GM19397 (cell line): ENCODE measurements at regions not wholly inside any gene's neighbourhood (a gene's known extent, or its start where the extent isn't known, plus 50 kb on each side); places are given as distances from the start of the nearest gene placed in this dataset.

Experiments used
- ATAC-seq: cut with Tn5 transposase; IDR thresholded peaks from one replicate; pipeline ENCODE4 v1.9.1; 2021; ENCODE audit warnings: mild to moderate bottlenecking, moderate library complexity; ENCODE audit not compliant: unreplicated experiment

GRCh38 chr11:45062115-45062514, 84.3 kb upstream of the PRDM11 start:
- no peak for ATAC-seq

GRCh38 chr11:45062974-45063635, 83.3 kb upstream of the PRDM11 start:
- no peak for ATAC-seq

- ATAC-seq = no peak
Observed at GRCh38 chr11:45063669-45064068, 82.8 kb upstream of the PRDM11 start.

GRCh38 chr11:45067966-45068365, 78.5 kb upstream of the PRDM11 start:
- no peak for ATAC-seq

GRCh38 chr11:45071232-45071631, 75.2 kb upstream of the PRDM11 start:
- no peak for ATAC-seq

GRCh38 chr11:45073685-45074141, 72.7 kb upstream of the PRDM11 start:
- no peak for ATAC-seq

GRCh38 chr11:45075519-45075918, 70.9 kb upstream of the PRDM11 start:
- ATAC-seq = no peak

- no peak for ATAC-seq
Observed at GRCh38 chr11:45075952-45076351, 70.5 kb upstream of the PRDM11 start.

- ATAC-seq = no peak
Observed at GRCh38 chr11:45076761-45077160, 69.7 kb upstream of the PRDM11 start.

GRCh38 chr11:45078236-45079074, 68.0 kb upstream of the PRDM11 start:
- ATAC-seq = no peak

GRCh38 chr11:45079075-45079444, 67.4 kb upstream of the PRDM11 start:
- no peak for ATAC-seq

GRCh38 chr11:45079567-45079942, 66.9 kb upstream of the PRDM11 start:
- no peak for ATAC-seq

GRCh38 chr11:45079943-45080719, 66.3 kb upstream of the PRDM11 start:
- no peak for ATAC-seq

GRCh38 chr11:45082744-45083543, 63.5 kb upstream of the PRDM11 start:
- ATAC-seq = no peak

GRCh38 chr11:45083544-45084087, 62.8 kb upstream of the PRDM11 start:
- ATAC-seq = no peak

GRCh38 chr11:45085646-45086501, 60.6 kb upstream of the PRDM11 start:
- ATAC-seq = no peak

GRCh38 chr11:45086526-45086925, 59.9 kb upstream of the PRDM11 start:
- ATAC-seq = no peak

- no peak for ATAC-seq
Observed at GRCh38 chr11:45087086-45087899, 59.1 kb upstream of the PRDM11 start.

GRCh38 chr11:45087900-45088160, 58.6 kb upstream of the PRDM11 start:
- ATAC-seq = no peak
